ENCODE measurements at regions not wholly inside any gene's neighbourhood (a gene's known extent, or its start where the extent isn't known, plus 50 kb on each side); places are given as distances from the start of the nearest gene placed in this dataset.

DNA sequence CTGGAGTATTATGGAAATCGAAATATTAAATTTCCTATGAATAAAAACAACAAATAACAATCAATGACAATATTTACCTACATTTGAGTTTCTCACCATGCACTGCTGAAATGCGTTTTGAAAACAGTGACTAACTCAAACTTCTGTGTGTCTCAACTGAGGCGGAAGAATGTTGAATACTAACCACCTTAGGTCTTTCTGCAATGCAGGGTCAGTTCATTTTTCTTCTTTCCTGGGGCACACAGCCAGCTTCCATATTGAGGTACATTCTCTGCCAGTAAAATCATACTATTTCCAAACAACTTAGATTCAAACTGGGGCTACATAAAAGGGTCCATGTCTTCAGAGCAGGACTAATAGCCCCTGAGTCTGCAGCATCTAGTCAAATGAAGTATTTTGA lies 310.1 kb downstream of the UTRN start:
- H3K27ac Mint-ChIP-seq = no peak overlapping the region
- no peak overlapping the region for H3K4me3 Mint-ChIP-seq
- peaks cover 26% of the 10 kb centered on the region for H3K36me3 Mint-ChIP-seq (ENCODE audit: low read depth)
- no peaks in the 10 kb centered on the region for H3K27me3 Mint-ChIP-seq (ENCODE audit: insufficient read depth, low read depth, poor library complexity)
- Histone ChIP-seq H2AFZ (no peak overlapping the region), H3K36me3 (ENCODE audit: insufficient read depth) (0 out of 2 replicates have a peak, but pooled peaks cover 3% of the 10 kb centered on the region), H3K4me1 (ENCODE audit: insufficient read depth) (peaks cover 22% of the 10 kb centered on the region), H3K9me2 (ENCODE audit: insufficient read depth) (no peaks in the 10 kb centered on the region), H3K79me2 (replicated peaks; ENCODE audit: insufficient read depth) (peaks cover 56% of the 10 kb centered on the region), H3K27ac (ENCODE audit: low read depth) (no peak overlapping the region), H3K4me2 (no peak overlapping the region), H3K4me3 (no peak overlapping the region), H4K20me1 (replicated peaks; ENCODE audit: insufficient read depth) (no peaks in the 10 kb centered on the region), H3K27me3 (ENCODE audit: insufficient read depth) (no peaks in the 10 kb centered on the region), H3F3A (replicated peaks; ENCODE audit: low read depth) (no peaks in the 10 kb centered on the region)
- ATAC-seq = no peak
- H3K9me3 Mint-ChIP-seq = peaks cover 8% of the 10 kb centered on the region; the same call in 2 of the 3 replicates
- no peak for TF ChIP-seq JUNB (IDR thresholded peaks at IDR 0.05; ENCODE audit: unreplicated experiment)
- no peak for TF ChIP-seq ZNF114 (CRISPR knock-in tag; IDR thresholded peaks at IDR 0.05)
- TF ChIP-seq ZNF331 (CRISPR knock-in tag; IDR thresholded peaks at IDR 0.05; ENCODE audit: low read depth) = no peak
- TF ChIP-seq STAT1 (IDR thresholded peaks at IDR 0.05; ENCODE audit: unreplicated experiment) = no peak
- no peak for TF ChIP-seq CREB1 (CRISPR knock-in tag; IDR thresholded peaks at IDR 0.05; ENCODE audit: low read depth)
- TF ChIP-seq EZH2phosphoT487 (IDR thresholded peaks at IDR 0.05; ENCODE audit: unreplicated experiment) = no peak
- TF ChIP-seq, protein P1, sequence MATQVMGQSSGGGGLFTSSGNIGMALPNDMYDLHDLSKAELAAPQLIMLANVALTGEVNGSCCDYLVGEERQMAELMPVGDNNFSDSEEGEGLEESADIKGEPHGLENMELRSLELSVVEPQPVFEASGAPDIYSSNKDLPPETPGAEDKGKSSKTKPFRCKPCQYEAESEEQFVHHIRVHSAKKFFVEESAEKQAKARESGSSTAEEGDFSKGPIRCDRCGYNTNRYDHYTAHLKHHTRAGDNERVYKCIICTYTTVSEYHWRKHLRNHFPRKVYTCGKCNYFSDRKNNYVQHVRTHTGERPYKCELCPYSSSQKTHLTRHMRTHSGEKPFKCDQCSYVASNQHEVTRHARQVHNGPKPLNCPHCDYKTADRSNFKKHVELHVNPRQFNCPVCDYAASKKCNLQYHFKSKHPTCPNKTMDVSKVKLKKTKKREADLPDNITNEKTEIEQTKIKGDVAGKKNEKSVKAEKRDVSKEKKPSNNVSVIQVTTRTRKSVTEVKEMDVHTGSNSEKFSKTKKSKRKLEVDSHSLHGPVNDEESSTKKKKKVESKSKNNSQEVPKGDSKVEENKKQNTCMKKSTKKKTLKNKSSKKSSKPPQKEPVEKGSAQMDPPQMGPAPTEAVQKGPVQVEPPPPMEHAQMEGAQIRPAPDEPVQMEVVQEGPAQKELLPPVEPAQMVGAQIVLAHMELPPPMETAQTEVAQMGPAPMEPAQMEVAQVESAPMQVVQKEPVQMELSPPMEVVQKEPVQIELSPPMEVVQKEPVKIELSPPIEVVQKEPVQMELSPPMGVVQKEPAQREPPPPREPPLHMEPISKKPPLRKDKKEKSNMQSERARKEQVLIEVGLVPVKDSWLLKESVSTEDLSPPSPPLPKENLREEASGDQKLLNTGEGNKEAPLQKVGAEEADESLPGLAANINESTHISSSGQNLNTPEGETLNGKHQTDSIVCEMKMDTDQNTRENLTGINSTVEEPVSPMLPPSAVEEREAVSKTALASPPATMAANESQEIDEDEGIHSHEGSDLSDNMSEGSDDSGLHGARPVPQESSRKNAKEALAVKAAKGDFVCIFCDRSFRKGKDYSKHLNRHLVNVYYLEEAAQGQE (IDR thresholded peaks at IDR 0.05; ENCODE audit: unreplicated experiment) = no peak
- TF ChIP-seq, protein P2, sequence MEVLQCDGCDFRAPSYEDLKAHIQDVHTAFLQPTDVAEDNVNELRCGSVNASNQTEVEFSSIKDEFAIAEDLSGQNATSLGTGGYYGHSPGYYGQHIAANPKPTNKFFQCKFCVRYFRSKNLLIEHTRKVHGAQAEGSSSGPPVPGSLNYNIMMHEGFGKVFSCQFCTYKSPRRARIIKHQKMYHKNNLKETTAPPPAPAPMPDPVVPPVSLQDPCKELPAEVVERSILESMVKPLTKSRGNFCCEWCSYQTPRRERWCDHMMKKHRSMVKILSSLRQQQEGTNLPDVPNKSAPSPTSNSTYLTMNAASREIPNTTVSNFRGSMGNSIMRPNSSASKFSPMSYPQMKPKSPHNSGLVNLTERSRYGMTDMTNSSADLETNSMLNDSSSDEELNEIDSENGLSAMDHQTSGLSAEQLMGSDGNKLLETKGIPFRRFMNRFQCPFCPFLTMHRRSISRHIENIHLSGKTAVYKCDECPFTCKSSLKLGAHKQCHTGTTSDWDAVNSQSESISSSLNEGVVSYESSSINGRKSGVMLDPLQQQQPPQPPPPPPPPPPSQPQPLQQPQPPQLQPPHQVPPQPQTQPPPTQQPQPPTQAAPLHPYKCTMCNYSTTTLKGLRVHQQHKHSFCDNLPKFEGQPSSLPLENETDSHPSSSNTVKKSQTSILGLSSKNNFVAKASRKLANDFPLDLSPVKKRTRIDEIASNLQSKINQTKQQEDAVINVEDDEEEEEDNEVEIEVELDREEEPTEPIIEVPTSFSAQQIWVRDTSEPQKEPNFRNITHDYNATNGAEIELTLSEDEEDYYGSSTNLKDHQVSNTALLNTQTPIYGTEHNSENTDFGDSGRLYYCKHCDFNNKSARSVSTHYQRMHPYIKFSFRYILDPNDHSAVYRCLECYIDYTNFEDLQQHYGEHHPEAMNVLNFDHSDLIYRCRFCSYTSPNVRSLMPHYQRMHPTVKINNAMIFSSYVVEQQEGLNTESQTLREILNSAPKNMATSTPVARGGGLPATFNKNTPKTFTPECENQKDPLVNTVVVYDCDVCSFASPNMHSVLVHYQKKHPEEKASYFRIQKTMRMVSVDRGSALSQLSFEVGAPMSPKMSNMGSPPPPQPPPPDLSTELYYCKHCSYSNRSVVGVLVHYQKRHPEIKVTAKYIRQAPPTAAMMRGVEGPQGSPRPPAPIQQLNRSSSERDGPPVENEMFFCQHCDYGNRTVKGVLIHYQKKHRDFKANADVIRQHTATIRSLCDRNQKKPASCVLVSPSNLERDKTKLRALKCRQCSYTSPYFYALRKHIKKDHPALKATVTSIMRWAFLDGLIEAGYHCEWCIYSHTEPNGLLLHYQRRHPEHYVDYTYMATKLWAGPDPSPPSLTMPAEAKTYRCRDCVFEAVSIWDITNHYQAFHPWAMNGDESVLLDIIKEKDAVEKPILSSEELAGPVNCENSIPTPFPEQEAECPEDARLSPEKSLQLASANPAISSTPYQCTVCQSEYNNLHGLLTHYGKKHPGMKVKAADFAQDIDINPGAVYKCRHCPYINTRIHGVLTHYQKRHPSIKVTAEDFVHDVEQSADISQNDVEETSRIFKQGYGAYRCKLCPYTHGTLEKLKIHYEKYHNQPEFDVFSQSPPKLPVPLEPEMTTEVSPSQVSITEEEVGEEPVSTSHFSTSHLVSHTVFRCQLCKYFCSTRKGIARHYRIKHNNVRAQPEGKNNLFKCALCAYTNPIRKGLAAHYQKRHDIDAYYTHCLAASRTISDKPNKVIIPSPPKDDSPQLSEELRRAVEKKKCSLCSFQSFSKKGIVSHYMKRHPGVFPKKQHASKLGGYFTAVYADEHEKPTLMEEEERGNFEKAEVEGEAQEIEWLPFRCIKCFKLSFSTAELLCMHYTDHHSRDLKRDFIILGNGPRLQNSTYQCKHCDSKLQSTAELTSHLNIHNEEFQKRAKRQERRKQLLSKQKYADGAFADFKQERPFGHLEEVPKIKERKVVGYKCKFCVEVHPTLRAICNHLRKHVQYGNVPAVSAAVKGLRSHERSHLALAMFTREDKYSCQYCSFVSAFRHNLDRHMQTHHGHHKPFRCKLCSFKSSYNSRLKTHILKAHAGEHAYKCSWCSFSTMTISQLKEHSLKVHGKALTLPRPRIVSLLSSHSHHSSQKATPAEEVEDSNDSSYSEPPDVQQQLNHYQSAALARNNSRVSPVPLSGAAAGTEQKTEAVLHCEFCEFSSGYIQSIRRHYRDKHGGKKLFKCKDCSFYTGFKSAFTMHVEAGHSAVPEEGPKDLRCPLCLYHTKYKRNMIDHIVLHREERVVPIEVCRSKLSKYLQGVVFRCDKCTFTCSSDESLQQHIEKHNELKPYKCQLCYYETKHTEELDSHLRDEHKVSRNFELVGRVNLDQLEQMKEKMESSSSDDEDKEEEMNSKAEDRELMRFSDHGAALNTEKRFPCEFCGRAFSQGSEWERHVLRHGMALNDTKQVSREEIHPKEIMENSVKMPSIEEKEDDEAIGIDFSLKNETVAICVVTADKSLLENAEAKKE (CRISPR knock-in tag; IDR thresholded peaks at IDR 0.05) = no peak
- no peak for TF ChIP-seq POLR2AphosphoS5 (IDR thresholded peaks at IDR 0.05; ENCODE audit: low read depth)
- no peak for TF ChIP-seq NANOG (IDR thresholded peaks at IDR 0.05; ENCODE audit: borderline replicate concordance)
- TF ChIP-seq, protein P3, sequence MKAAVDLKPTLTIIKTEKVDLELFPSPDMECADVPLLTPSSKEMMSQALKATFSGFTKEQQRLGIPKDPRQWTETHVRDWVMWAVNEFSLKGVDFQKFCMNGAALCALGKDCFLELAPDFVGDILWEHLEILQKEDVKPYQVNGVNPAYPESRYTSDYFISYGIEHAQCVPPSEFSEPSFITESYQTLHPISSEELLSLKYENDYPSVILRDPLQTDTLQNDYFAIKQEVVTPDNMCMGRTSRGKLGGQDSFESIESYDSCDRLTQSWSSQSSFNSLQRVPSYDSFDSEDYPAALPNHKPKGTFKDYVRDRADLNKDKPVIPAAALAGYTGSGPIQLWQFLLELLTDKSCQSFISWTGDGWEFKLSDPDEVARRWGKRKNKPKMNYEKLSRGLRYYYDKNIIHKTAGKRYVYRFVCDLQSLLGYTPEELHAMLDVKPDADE (IDR thresholded peaks at IDR 0.05) = no peak
- TF ChIP-seq EZH2 (IDR thresholded peaks at IDR 0.05; ENCODE audit: low read depth, unreplicated experiment) = no peak
- TF ChIP-seq, protein P4, sequence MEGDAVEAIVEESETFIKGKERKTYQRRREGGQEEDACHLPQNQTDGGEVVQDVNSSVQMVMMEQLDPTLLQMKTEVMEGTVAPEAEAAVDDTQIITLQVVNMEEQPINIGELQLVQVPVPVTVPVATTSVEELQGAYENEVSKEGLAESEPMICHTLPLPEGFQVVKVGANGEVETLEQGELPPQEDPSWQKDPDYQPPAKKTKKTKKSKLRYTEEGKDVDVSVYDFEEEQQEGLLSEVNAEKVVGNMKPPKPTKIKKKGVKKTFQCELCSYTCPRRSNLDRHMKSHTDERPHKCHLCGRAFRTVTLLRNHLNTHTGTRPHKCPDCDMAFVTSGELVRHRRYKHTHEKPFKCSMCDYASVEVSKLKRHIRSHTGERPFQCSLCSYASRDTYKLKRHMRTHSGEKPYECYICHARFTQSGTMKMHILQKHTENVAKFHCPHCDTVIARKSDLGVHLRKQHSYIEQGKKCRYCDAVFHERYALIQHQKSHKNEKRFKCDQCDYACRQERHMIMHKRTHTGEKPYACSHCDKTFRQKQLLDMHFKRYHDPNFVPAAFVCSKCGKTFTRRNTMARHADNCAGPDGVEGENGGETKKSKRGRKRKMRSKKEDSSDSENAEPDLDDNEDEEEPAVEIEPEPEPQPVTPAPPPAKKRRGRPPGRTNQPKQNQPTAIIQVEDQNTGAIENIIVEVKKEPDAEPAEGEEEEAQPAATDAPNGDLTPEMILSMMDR (conservative IDR thresholded peaks at IDR 0.05; ENCODE audit: low read depth in 2 of 2) = no peak
- DNase-seq (ENCODE audit: low spot score) = no peak
- H3K4me1 Mint-ChIP-seq = peaks cover 2% of the 10 kb centered on the region; the same call in 1 of the 3 replicates

Data from GM23338 (cell line).